ENCODE measurements at regions not wholly inside any gene's neighbourhood (a gene's known extent, or its start where the extent isn't known, plus 50 kb on each side); places are given as distances from the start of the nearest gene placed in this dataset.

DNA sequence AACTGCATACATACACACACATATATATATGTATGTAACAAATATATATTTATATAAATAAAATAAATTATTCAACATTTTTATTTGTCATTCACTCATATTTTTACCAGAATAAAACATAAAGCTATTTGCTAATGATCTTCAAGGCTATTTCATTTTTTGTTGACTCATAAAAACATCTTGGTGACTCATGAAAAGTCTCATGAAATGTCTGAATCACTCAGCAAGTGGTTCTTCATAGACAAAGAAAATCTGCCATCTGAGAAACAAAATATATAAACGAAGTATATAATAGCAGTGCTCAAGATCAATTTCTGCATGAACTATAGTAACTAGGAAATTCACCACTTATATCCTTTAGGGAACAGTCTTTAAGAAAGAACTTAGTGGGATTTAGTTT, 764.8 kb upstream of the FAT3 start:
- DNase-seq (ENCODE audit: low read depth), result no peak

- DNase-seq (ENCODE audit: low read depth), result no peak
These were observed 778.4 kb upstream of the FAT3 start for GRCh38 chr11:91446267-91446666.

DNA sequence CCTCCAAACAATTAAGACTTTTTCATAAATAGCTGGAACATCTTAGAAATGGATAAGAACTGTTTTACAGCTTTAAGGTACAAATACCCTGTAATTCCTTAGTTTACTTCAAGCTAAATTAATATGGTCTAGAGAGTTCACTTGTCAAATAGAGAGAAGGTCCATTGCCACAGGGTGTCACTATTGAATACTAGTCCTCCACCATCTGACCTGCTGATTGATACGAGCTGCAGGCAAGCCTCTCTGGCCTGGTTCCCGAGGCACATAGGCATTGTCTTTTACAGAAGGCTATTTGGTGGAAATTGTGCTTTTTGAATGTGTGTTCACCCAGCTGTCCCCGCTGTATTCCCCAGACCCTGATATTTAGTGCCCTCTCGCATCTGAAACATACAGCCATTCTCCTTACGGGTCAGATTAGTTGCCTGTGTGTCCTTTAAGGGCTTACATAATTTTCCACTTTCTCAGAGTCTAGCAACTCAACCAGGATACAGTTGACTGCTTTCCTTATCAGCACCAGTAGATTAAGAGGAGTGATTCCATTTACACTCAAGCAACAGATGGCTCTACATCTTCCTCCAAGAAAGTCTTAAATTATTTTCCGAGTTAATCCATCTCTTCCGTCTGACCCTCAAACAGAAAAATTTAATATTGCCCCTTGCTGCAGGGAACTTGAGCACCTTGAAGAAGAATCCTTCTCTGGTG, 788.8 kb upstream of the FAT3 start:
- DNase-seq (ENCODE audit: low read depth), result no peak

DNA sequence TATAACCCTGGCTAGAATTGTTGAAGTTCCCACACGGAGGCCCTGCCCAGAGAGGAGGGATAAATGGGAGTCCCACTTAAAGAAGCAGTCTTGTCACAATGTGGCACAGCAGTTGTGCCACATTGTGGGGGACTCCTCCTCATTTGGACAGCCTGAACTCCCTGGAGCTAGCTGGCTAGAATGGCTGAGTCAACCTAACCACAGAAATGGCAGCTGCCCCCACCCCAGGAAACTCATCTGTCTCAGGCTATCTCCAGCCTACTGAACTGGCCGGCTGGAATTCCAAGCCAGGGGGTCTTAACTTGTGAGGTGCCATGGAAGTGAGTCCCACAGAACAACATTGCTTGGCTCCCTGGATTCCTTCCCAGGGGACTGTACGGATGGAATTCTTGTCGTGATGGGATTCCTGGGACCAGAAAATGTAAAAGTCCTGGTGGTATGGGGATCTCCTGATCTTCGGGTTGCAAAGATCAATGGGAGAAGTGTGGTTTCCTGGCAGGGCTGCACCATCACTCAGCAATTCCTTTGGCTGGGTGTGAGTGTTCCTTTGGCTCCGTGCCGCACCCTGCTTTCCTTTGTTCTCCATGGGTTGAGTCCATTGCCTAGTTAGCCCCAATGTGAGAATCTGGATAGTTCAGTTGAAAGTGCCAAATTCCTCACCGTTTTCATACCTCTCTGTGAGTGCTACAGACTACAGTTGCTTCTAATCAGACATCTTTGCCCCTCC, 791.2 kb upstream of the FAT3 start:
- no peak for DNase-seq (ENCODE audit: low read depth)

GRCh38 chr11:91421641-91422040, 803.0 kb upstream of the FAT3 start:
- no peak for DNase-seq (ENCODE audit: low read depth)

DNA sequence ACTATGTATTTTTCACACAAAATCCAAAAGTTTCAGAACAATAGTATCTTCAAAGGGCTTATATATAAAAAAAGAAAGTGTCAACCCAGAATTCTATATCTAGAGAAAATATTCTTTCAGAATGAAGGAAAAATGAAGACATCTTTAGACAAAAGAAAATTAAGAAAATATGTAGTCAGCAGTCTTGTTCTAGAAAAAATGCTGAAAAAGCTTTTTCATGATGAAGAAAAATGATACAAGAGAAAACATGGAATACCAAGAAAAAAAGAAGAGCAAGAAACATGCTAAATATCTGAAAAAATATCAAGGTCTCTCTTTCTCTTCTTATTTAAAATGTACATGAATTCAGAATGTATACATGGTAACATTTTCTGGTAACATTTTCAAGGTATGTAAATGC, 816.8 kb upstream of the FAT3 start:
- DNase-seq (ENCODE audit: low read depth), result no peak

GRCh38 chr11:91406009-91406408, 818.6 kb upstream of the FAT3 start:
- DNase-seq (ENCODE audit: low read depth), result no peak

GRCh38 chr11:91404344-91404743, 820.3 kb upstream of the FAT3 start:
- no peak for DNase-seq (ENCODE audit: low read depth)

DNA sequence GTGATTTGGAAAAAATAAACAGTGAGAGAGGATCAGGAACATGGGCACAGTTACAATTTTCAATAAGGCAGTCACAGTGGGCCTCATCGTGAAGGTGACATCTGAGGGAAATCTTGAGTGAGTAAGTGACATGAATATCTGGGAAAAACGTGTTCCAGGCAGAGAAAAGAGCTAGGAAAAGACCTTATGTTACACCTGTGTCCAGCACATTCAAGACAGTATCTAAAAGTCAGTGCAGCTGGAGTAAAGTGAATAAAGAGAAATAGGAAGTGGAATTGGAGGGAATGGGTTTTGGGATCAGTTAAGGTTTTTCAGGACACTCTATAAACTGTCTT, 827.5 kb upstream of the FAT3 start:
- DNase-seq (ENCODE audit: low read depth), result no peak

DNA sequence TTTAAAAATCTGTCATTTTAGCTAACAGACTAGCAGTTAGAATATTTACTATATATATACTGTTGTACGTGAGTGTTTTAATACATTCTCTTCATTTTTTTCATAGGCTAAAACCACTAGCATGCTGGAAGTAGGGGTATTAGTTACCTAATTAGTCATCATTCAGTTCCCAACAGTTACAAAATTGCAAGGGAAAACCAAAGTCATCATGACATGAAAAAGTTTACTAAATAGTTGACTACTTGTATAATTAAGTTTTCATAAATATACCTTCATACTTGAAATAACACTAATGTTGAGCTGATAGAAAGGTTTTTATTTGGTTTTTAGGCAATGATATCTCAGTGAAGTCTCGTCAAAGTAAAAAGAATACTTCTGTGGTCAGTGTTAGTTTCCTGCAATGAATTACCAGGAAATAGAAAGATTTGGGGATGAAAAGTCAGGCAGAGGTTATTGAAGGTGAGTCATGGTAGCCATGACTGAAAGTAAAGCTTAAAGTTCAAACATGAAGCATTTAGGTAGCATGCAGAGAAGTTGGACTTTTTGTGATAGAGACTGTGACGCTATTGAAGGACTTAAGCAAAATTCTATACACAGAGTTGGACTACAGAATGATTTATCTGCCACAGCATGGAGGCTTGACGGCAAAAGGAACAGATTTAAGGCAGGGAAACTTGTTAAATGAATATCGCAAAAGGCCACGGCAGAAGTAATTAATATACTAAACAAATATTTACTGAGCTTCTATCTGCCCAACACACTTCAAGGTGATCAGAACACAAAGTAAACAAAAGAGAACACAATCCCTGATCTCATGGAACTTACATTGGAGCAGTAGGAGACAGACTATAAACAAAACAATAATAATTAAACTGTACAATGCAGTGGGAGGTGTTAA, 828.1 kb upstream of the FAT3 start:
- no peak for DNase-seq (ENCODE audit: low read depth)

GRCh38 chr11:91394727-91395414, 829.7 kb upstream of the FAT3 start:
- no peak for DNase-seq (ENCODE audit: low read depth)

- no peak for DNase-seq (ENCODE audit: low read depth)
These were observed 830.4 kb upstream of the FAT3 start for GRCh38 chr11:91394073-91394726.

DNA sequence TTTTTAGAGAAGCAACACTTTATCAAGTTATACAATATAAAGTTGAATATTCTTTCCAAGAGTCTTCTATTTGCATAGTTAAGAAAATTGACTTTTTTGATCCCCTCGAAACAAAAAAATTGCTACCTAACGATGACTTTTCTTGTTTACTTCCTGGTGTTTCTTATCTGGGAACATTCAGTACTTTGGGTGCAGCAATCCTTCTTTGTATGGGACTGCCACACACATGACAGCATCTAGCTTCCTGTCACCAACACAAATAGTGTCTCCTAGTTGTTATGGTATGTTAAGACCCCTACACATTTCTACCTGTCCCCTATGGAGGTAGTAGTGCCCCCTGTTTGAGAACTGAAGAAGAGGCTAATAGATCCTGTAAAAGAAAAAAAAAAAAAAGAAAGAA, 841.7 kb upstream of the FAT3 start:
- no peak for DNase-seq (ENCODE audit: low read depth)

DNA sequence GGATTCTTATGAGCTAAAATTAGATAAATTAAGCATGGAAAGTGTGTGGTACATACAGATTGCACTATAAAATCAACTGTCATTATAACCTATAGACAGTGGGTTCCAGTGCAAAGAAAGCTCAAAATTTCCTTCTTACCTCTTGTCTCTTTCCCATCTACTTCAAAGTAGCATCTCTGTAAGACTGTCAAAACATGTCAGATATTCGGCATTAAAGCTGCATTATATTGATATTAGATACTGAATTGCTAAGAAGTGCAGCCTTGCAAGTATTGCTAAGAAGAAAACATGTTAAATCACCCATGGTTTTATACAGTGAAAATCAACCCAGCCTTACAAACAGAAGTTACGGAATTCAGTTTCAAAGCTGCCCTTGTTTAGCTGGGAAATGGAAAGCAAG, 849.8 kb upstream of the FAT3 start:
- DNase-seq (ENCODE audit: low read depth), result no peak

- no peak for DNase-seq (ENCODE audit: low read depth)
These were observed 851.1 kb upstream of the FAT3 start for GRCh38 chr11:91373497-91373896.

- no peak for DNase-seq (ENCODE audit: low read depth)
These were observed 857.8 kb upstream of the FAT3 start for GRCh38 chr11:91366816-91367215.

- DNase-seq (ENCODE audit: low read depth), result no peak
These were observed 858.5 kb upstream of the FAT3 start for GRCh38 chr11:91365986-91366585.

- DNase-seq (ENCODE audit: low read depth), result no peak
These were observed 873.7 kb upstream of the FAT3 start for GRCh38 chr11:91350931-91351330.

- no peak for DNase-seq (ENCODE audit: low read depth)
These were observed 897.9 kb upstream of the FAT3 start for GRCh38 chr11:91326751-91327150.

DNA sequence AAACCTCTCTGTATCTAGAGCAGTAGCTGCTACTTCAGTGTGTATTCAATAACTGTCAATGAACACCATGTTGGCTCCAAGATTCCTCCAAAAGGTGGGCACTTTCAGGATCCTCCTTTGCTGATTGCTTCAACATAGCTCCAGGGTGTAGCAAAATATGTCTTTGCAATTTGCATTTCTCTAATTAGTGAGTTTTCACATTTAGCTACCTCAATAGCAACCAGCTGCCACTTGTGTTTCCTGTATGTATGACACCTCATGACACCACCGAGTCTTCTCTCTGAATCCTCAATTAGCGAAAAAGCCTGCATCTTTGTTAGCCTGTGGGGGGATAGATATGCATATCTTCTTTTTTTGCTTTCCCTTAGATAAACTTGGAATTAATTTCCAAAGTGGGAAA, 898.3 kb upstream of the FAT3 start:
- DNase-seq (ENCODE audit: low read depth), result no peak

DNA sequence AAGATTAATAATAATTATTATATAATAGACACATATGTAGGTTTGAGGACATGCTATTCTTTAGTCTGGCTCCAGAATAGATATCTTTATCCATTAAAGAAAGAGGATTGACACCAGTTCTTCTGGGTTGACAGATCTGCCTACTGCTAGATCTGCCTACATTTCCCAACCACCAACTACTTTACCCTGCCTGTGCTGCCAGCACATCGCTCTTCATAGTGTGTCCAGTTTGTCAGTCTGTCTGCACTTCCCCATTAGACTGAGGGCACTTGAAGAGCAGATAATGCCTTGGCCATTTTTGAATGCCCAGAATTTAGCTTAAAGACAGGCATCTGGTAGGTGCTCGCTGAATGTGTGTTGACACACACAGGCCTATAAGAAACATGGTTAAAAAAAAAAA, 910.1 kb upstream of the FAT3 start:
- no peak for DNase-seq (ENCODE audit: low read depth)

DNA sequence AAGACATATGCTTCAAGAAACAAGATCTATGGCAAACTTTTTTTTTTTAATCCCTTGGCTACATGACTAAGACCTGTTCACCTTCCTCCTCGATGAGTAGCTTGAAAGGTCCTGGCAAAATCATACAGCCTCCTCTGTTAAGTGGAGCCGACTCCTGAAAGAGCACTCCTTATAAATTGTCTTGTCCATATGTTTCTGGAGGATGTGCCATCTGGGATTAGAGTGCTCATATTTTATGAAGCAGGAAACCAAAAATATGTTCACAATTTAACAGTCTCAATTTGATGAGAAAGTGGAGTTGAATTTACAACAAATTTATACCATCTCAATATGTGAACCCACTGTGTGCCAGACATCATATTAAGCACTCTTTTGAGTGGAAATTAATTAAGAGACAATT, 912.1 kb upstream of the FAT3 start:
- no peak for DNase-seq (ENCODE audit: low read depth)

Data from stromal cell of bone marrow (primary cell).